OCI-LY1 (cell line): ENCODE measurements at regions not wholly inside any gene's neighbourhood (a gene's known extent, or its start where the extent isn't known, plus 50 kb on each side); places are given as distances from the start of the nearest gene placed in this dataset.

ENCODE experiments used
- H2AFZ ChIP-seq: fragments of 200-600 bp; sonication (generic), shearing (Covaris generic); 2 replicates; pipeline ENCODE4 v1.6.0; 2014; ENCODE audit warnings: antibody characterized with exemption, mild to moderate bottlenecking, low read length
- H3F3A ChIP-seq: fragments of 200-600 bp; sonication (generic), shearing (Covaris generic); 2 replicates; pipeline ENCODE4 v1.6.0; 2014; ENCODE audit warnings: mild to moderate bottlenecking, antibody characterized with exemption, low read length, moderate library complexity; ENCODE audit not compliant: insufficient read depth
- H3K27ac ChIP-seq: fragments of 200-600 bp; sonication (generic); 2 replicates; pipeline ENCODE4 v1.5.1; 2014; ENCODE audit warnings: low read length, mixed run types, mild to moderate bottlenecking, low read depth; ENCODE audit not compliant: poor library complexity, severe bottlenecking
- H3K27me3 ChIP-seq: fragments of 200-600 bp; sonication (generic); 2 replicates; pipeline ENCODE4 v1.6.0; 2014; ENCODE audit warnings: antibody characterized with exemption, mild to moderate bottlenecking, low read length, moderate library complexity; ENCODE audit not compliant: insufficient read depth
- H3K36me3 ChIP-seq: fragments of 200-600 bp; sonication (generic); 2 replicates; pipeline ENCODE4 v1.6.1; 2014; ENCODE audit warnings: mild to moderate bottlenecking, antibody characterized with exemption, low read length, moderate library complexity, mixed read lengths; ENCODE audit not compliant: insufficient read depth
- H3K4me1 ChIP-seq: fragments of 200-600 bp; sonication (generic); 2 replicates; pipeline ENCODE4 v1.5.1; 2014; ENCODE audit warnings: mild to moderate bottlenecking, low read length, moderate library complexity; ENCODE audit not compliant: insufficient read depth, severe bottlenecking
- H3K4me2 ChIP-seq: fragments of 200-600 bp; sonication (generic), shearing (Covaris generic); 2 replicates; pipeline ENCODE4 v1.6.1; 2014; ENCODE audit warnings: low read length
- H3K4me3 ChIP-seq: fragments of 200-600 bp; sonication (generic); 2 replicates; pipeline ENCODE4 v1.5.1; 2014; ENCODE audit warnings: low read length, low read depth, mild to moderate bottlenecking, mixed read lengths; ENCODE audit not compliant: poor library complexity, severe bottlenecking
- H3K79me2 ChIP-seq: fragments of 200-600 bp; shearing (Covaris generic); 2 replicates; pipeline ENCODE4 v1.6.1; 2016; ENCODE audit warnings: mixed run types, low read length, mixed read lengths; ENCODE audit not compliant: insufficient read depth
- H3K9ac ChIP-seq: fragments of 200-600 bp; sonication (generic), shearing (Covaris generic); 2 replicates; pipeline ENCODE4 v1.6.1; 2014; ENCODE audit warnings: mild to moderate bottlenecking, low read length, mixed read lengths
- H3K9me2 ChIP-seq: fragments of 200-600 bp; sonication (generic), shearing (Covaris generic); 2 replicates; pipeline ENCODE4 v1.6.1; 2014; ENCODE audit warnings: low read depth, mild to moderate bottlenecking, low read length, mixed read lengths
- H3K9me3 ChIP-seq: fragments of 200-600 bp; shearing (Covaris generic); 2 replicates; pipeline ENCODE4 v1.6.1; 2014; ENCODE audit warnings: low read length, mixed read lengths
- H4K20me1 ChIP-seq: fragments of 200-600 bp; sonication (generic), shearing (Covaris generic); 2 replicates; pipeline ENCODE4 v1.6.0; 2016; ENCODE audit warnings: mild to moderate bottlenecking, low read length; ENCODE audit not compliant: insufficient read depth
- EZH2 ChIP-seq: fragments of 200-600 bp; sonication (generic), shearing (Covaris generic); IDR thresholded peaks from 2 replicates; pipeline ENCODE4 v1.8.0; 2017; ENCODE audit warnings: borderline replicate concordance, mixed run types, mild to moderate bottlenecking, antibody characterized with exemption, low read length, moderate library complexity, mixed read lengths
- TF ChIP-seq, protein P1 (sequence below): fragments of 200-600 bp; sonication (generic), shearing (Covaris generic); IDR thresholded peaks from 2 replicates; pipeline ENCODE4 v1.5.1; 2017; ENCODE audit warnings: mild to moderate bottlenecking, antibody characterized with exemption, low read length, moderate library complexity, mixed read lengths

DNA sequence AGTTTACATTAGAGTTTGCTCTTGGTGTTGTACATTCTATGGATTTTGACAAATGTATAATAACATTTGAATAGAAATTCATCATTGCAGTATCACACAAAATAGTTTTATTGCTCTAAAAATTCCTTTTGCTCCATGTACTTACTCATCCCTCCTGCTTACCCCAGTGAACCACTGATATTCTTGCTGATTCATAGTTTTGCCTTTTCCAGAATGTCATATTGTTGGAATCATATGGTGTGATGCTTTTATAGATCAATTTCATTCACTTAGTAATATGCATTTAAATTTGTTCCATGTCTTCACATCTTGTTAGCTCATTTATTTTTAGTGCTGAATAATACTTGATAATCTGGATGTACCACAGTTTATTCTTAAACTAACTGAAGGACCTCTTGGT, 1593.2 kb downstream of the C4orf33 start:
- H3K36me3 ChIP-seq, result no peaks in the 10 kb centered on the region
- no peaks in the 10 kb centered on the region for H3K4me1 ChIP-seq
- no peak overlapping the region for H3K27ac ChIP-seq
- H3K79me2 ChIP-seq, result no peaks in the 10 kb centered on the region
- no peak overlapping the region for H3K4me3 ChIP-seq
- H3F3A ChIP-seq, result no peaks in the 10 kb centered on the region; the same call in 1 of the 2 replicates
- no peak overlapping the region for H2AFZ ChIP-seq
- H4K20me1 ChIP-seq, result no peaks in the 10 kb centered on the region
- H3K9me3 ChIP-seq, result no peaks in the 10 kb centered on the region
- no peak for TF ChIP-seq EZH2
- TF ChIP-seq, protein P1, sequence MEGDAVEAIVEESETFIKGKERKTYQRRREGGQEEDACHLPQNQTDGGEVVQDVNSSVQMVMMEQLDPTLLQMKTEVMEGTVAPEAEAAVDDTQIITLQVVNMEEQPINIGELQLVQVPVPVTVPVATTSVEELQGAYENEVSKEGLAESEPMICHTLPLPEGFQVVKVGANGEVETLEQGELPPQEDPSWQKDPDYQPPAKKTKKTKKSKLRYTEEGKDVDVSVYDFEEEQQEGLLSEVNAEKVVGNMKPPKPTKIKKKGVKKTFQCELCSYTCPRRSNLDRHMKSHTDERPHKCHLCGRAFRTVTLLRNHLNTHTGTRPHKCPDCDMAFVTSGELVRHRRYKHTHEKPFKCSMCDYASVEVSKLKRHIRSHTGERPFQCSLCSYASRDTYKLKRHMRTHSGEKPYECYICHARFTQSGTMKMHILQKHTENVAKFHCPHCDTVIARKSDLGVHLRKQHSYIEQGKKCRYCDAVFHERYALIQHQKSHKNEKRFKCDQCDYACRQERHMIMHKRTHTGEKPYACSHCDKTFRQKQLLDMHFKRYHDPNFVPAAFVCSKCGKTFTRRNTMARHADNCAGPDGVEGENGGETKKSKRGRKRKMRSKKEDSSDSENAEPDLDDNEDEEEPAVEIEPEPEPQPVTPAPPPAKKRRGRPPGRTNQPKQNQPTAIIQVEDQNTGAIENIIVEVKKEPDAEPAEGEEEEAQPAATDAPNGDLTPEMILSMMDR, result no peak
- H3K4me2 ChIP-seq, result no peak overlapping the region
- no peaks in the 10 kb centered on the region for H3K9me2 ChIP-seq
- no peak overlapping the region for H3K9ac ChIP-seq
- H3K27me3 ChIP-seq, result no peaks in the 10 kb centered on the region

DNA sequence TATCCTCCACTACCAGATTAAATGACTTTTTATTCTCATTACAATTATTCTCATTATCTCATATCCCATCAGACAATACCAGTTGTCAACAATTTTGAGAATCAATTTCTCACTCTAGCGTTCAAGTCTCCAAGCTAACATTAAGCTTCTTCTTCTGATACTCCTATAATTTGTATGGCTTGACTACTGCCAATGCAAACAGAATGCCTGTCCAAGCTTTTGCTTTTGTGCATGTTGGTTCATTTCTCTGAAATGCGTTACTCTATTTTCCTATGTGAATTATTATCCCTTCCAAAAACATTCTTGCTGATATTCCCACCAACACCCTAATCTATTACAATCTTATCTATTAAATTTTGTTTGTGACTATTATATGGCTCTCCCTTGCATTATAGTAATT, 1602.3 kb downstream of the C4orf33 start:
- H3K27me3 ChIP-seq, result no peaks in the 10 kb centered on the region
- no peaks in the 10 kb centered on the region for H4K20me1 ChIP-seq
- no peak overlapping the region for H3K4me2 ChIP-seq
- no peaks in the 10 kb centered on the region for H3F3A ChIP-seq
- no peaks in the 10 kb centered on the region for H3K9me2 ChIP-seq
- no peak overlapping the region for H3K9ac ChIP-seq
- H3K79me2 ChIP-seq, result no peaks in the 10 kb centered on the region
- H3K4me3 ChIP-seq, result no peak overlapping the region
- H3K9me3 ChIP-seq, result no peaks in the 10 kb centered on the region
- no peak for TF ChIP-seq EZH2
- TF ChIP-seq, protein P1, result no peak
- H3K27ac ChIP-seq, result no peak overlapping the region
- no peaks in the 10 kb centered on the region for H3K36me3 ChIP-seq
- H2AFZ ChIP-seq, result 0 out of 2 replicates have a peak overlapping the region, but pooled peaks have one; percentile 8
- no peaks in the 10 kb centered on the region for H3K4me1 ChIP-seq

DNA sequence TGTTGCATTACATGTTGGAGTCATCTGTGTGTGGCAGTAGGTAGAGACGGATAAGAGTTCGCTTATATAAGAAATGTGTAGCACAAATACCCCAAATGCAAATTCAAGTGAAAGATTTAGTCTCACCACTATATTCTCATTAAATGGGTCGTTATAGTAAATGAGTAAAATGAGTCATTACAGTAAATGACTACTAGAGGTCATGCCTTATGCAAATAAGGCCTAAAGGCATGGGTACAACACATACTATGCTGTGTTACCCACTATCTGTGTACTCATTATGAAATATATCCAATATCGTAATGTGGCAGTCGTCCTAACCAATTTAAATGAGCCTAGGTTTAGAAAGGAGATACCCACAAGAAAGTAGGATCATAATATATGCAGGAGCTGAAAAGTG, 1603.1 kb downstream of the C4orf33 start:
- 0 out of 2 replicates have a peak overlapping the region, but pooled peaks have one; percentile 23 for H2AFZ ChIP-seq
- no peaks in the 10 kb centered on the region for H3K36me3 ChIP-seq
- H3K4me1 ChIP-seq, result no peaks in the 10 kb centered on the region
- H3K79me2 ChIP-seq, result no peaks in the 10 kb centered on the region
- TF ChIP-seq, protein P1, result no peak
- TF ChIP-seq EZH2, result no peak
- no peaks in the 10 kb centered on the region for H3F3A ChIP-seq
- no peaks in the 10 kb centered on the region for H4K20me1 ChIP-seq
- H3K9me3 ChIP-seq, result no peaks in the 10 kb centered on the region
- H3K9ac ChIP-seq, result no peak overlapping the region
- H3K4me3 ChIP-seq, result no peak overlapping the region
- H3K4me2 ChIP-seq, result no peak overlapping the region
- no peaks in the 10 kb centered on the region for H3K27me3 ChIP-seq
- no peaks in the 10 kb centered on the region for H3K9me2 ChIP-seq
- no peak overlapping the region for H3K27ac ChIP-seq
